ENCODE measurements at regions not wholly inside any gene's neighbourhood (a gene's known extent, or its start where the extent isn't known, plus 50 kb on each side); places are given as distances from the start of the nearest gene placed in this dataset.
A peak's percentile ranks its signal among the peaks of the same experiment; 100 is the strongest.

- ChIA-PET CTCF (no interaction called here), POLR2A (ENCODE audit: low non-redundant PET) (no interaction called here)
- Histone ChIP-seq H3K4me1 (ENCODE audit: insufficient read depth, low read length, poor library complexity, severe bottlenecking) (peaks cover 22% of the 10 kb centered on the region), H3K9me3 (ENCODE audit: low read depth, low read length, poor library complexity, severe bottlenecking) (peaks cover 8% of the 10 kb centered on the region), H3K36me3 (ENCODE audit: insufficient read depth, low read length, poor library complexity, severe bottlenecking) (no peaks in the 10 kb centered on the region), H3K4me3 (ENCODE audit: low read depth, low read length, poor library complexity, severe bottlenecking) (no peak overlapping the region), H3K27me3 (replicated peaks; ENCODE audit: insufficient read depth, low read depth, low read length, poor library complexity) (no peaks in the 10 kb centered on the region), H3K27ac (ENCODE audit: low read depth, low read length, poor library complexity, severe bottlenecking) (no peak overlapping the region)
- no peak for DNase-seq (ENCODE audit: low spot score)
- BruUV-seq (replicated peaks), result no TSS peak
- intact Hi-C loops (cut with micrococcal nuclease; ENCODE audit: unreplicated experiment), result no loop called here
- TF ChIP-seq, protein P1, sequence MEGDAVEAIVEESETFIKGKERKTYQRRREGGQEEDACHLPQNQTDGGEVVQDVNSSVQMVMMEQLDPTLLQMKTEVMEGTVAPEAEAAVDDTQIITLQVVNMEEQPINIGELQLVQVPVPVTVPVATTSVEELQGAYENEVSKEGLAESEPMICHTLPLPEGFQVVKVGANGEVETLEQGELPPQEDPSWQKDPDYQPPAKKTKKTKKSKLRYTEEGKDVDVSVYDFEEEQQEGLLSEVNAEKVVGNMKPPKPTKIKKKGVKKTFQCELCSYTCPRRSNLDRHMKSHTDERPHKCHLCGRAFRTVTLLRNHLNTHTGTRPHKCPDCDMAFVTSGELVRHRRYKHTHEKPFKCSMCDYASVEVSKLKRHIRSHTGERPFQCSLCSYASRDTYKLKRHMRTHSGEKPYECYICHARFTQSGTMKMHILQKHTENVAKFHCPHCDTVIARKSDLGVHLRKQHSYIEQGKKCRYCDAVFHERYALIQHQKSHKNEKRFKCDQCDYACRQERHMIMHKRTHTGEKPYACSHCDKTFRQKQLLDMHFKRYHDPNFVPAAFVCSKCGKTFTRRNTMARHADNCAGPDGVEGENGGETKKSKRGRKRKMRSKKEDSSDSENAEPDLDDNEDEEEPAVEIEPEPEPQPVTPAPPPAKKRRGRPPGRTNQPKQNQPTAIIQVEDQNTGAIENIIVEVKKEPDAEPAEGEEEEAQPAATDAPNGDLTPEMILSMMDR (conservative IDR thresholded peaks at IDR 0.05; ENCODE audit: low read depth, low read length), result no peak
- TF ChIP-seq EZH2 (IDR thresholded peaks at IDR 0.05; ENCODE audit: borderline replicate concordance, low read depth, low read length, poor library complexity, severe bottlenecking), result no peak
These were observed 548.6 kb upstream of the ZEB2 start for GRCh38 chr2:145068509-145068908.

GRCh38 chr2:145067549-145068030 is 547.7 kb upstream of the ZEB2 start:
- CTCF ChIA-PET, result no interaction called here
- intact Hi-C loops (cut with micrococcal nuclease; ENCODE audit: unreplicated experiment), result no loop called here
- H3K4me1 ChIP-seq (ENCODE audit: insufficient read depth, low read length, poor library complexity, severe bottlenecking), result peaks cover 22% of the 10 kb centered on the region
- H3K27ac ChIP-seq (ENCODE audit: low read depth, low read length, poor library complexity, severe bottlenecking), result no peak overlapping the region
- H3K36me3 ChIP-seq (ENCODE audit: insufficient read depth, low read length, poor library complexity, severe bottlenecking), result no peaks in the 10 kb centered on the region
- no peak overlapping the region for H3K4me3 ChIP-seq (ENCODE audit: low read depth, low read length, poor library complexity, severe bottlenecking)
- POLR2A ChIA-PET (ENCODE audit: low non-redundant PET), result no interaction called here
- TF ChIP-seq, protein P1 (conservative IDR thresholded peaks at IDR 0.05; ENCODE audit: low read depth, low read length), result no peak
- no peak for TF ChIP-seq EZH2 (IDR thresholded peaks at IDR 0.05; ENCODE audit: borderline replicate concordance, low read depth, low read length, poor library complexity, severe bottlenecking)
- peaks cover 8% of the 10 kb centered on the region for H3K9me3 ChIP-seq (ENCODE audit: low read depth, low read length, poor library complexity, severe bottlenecking)
- no peak for DNase-seq (ENCODE audit: low spot score)
- no peaks in the 10 kb centered on the region for H3K27me3 ChIP-seq (replicated peaks; ENCODE audit: insufficient read depth, low read depth, low read length, poor library complexity)
- no TSS peak for BruUV-seq (replicated peaks)

DNA sequence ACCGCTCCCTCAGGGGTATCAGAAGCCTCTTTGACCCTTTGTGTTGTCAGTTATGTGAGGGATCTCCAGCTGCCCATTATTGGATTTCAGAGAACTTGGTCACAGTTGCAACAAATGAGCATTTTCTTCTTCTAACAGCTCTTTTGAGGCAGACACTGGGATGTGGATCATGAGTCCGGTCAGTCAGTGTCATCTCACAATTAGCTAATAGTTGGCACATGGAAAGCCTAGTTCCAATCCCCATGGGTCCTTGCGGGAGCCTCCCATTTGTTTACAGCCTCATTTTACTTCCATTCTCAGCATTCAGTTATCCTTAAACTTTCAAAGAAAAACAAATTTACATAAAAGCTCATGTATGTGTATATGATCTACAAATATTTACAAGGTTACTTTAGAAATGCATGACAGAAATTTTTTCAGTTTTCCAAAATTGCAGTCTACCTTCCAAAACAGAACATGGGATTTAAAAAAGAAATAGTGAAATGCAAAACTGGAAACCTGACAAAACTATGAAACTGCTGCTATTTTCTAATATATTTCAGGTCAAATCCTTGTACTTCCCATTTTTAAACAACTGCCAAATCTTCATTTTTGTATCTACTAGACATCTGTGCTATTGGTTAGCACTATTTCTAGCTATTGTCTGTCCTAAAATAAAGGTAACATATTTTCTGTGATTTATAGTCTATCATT is 547.1 kb upstream of the ZEB2 start:
- no peaks in the 10 kb centered on the region for H3K27me3 ChIP-seq (replicated peaks; ENCODE audit: insufficient read depth, low read depth, low read length, poor library complexity)
- peaks cover 22% of the 10 kb centered on the region for H3K4me1 ChIP-seq (ENCODE audit: insufficient read depth, low read length, poor library complexity, severe bottlenecking)
- H3K4me3 ChIP-seq (ENCODE audit: low read depth, low read length, poor library complexity, severe bottlenecking), result no peak overlapping the region
- no TSS peak for BruUV-seq (replicated peaks)
- intact Hi-C loops (cut with micrococcal nuclease; ENCODE audit: unreplicated experiment), result no loop called here
- peaks cover 8% of the 10 kb centered on the region for H3K9me3 ChIP-seq (ENCODE audit: low read depth, low read length, poor library complexity, severe bottlenecking)
- ChIA-PET POLR2A (ENCODE audit: low non-redundant PET) (no interaction called here), CTCF (no interaction called here)
- peak overlapping the region; percentile 60 for H3K27ac ChIP-seq (ENCODE audit: low read depth, low read length, poor library complexity, severe bottlenecking)
- TF ChIP-seq EZH2 (IDR thresholded peaks at IDR 0.05; ENCODE audit: borderline replicate concordance, low read depth, low read length, poor library complexity, severe bottlenecking), result no peak
- TF ChIP-seq, protein P1 (conservative IDR thresholded peaks at IDR 0.05; ENCODE audit: low read depth, low read length), result no peak
- no peaks in the 10 kb centered on the region for H3K36me3 ChIP-seq (ENCODE audit: insufficient read depth, low read length, poor library complexity, severe bottlenecking)
- DNase-seq (ENCODE audit: low spot score), result no peak
